HL-60/S4 (cell line): ENCODE measurements at regions not wholly inside any gene's neighbourhood (a gene's known extent, or its start where the extent isn't known, plus 50 kb on each side); places are given as distances from the start of the nearest gene placed in this dataset.

ENCODE experiments used
- in situ Hi-C: fragments of 300-500 bp; cut with MboI; formaldehyde crosslinking; loops from 2 replicates; pipeline ENCODE4 v1.14.3; 2022; ENCODE audit warnings: low sequenced_read_pairs

GRCh38 chr11:45449036-45449601 is 163.0 kb upstream of the SYT13 start:
- in situ Hi-C loops: no loop called here

DNA sequence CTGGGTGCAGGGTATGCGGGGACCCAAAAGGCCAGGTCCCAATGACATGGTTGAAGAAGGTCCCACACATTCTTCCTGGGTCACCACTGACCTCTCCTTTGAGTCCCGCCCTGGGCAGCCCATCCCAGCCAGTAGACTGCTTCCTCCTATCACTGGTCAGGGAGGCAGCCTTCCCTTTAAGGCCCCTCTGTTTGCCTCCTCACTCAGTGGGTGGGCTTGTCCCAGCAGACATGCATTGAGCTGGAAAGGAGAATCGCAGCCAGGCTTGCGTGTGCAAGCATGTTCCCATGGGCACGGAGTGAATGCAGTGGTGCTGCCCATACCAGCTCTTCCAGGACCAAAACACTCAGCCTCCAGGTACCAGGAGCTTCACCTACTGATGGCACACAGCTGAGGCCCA is 162.4 kb upstream of the SYT13 start:
- in situ Hi-C loops: no loop called here

DNA sequence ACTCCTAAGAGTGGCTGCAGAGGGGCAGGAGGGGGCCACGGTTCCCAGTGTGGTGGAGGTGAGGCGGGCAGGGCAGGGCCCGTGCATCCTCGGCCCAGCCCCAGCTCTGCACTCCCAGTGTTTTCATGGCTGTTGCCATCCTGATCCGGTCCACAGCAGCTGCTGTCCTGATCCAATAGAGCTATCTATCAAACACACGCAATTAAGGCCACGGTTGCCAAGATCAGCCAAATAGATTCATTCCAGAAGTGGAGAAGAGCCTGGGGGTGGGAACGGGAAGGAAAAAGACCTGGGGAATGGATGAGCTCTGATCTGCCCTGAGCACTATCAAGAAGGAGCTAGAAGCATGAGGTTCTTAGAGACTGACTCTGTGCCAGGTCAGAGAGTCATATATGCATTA is 160.9 kb upstream of the SYT13 start:
- in situ Hi-C loops: no loop called here

DNA sequence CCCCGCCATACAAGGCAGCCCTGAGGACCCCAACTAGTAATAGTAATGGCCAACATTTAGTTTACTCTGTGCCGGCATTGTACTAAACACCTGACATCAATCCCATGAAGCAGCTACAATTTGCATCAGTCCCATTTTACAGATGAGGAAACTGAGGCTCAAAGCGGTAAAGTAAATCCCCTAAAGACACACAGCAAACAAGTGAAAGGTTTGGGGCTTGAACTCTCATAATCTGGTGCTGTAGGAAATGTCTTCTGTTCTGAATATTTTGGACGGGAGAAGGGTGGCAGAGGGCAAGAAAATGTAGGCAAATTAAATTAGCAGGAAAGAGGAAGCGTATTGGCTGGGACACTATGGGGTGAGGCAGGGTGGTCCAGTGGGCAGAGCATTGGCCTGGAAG is 160.3 kb upstream of the SYT13 start:
- in situ Hi-C loops: no loop called here

- in situ Hi-C loops: no loop called here
Observed at GRCh38 chr11:45444796-45445195, 158.7 kb upstream of the SYT13 start.

DNA sequence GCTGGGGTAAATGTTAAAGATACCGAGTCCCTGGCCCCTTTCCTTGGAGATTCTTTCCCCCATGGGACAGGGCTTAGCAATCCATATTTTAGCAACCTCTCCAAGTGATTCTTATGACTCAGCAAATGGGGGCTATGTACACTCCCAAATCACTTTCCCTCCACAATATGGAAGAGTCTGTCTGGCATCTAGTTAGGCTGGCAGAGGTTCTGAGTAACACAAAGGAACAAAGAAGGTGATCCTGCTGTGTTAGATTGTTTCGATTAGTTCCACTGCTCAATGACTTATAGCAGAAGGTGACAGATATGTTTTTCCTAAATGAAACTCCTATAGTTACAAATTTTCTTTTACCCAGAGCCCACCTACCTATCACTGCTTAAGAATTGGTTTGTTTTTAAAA is 154.0 kb upstream of the SYT13 start:
- in situ Hi-C loops: no loop called here

DNA sequence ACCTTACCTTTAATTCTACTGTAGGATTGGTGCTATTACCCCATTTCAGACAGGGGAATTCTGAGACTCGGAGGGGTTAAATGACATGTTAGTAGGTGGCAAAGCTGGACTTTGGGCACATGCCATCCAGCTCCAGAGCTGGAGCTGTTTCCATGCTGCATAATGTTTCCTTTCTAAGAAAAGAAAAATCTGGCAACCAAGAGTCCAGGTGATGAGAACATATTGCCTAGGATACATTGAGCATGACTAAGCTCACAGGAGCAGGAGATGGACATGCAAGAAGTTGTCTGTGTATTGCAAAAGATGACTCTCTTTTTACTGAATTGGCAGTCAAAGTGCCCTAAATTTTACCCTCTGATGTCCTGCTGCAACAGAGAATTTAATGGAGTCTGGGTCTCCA is 150.8 kb upstream of the SYT13 start:
- in situ Hi-C loops: no loop called here

DNA sequence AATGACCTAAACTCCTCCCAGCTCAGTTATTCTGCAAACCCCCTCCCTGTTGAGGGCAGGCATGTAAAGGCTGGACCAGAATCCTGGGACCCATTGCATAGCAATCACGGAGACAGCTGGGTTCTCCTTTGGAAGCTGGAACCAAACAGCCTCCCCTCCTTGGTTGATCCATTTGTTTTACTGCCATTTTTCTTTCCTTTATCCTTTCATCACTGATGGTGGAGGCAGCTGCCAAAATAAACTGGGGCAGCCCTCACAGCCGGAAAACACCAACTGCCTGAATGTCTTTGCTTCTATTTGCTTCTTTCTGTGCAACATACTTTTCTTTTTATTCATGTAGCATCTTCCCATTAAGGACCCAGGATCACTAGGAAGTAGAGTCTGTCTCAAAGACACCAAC is 150.0 kb upstream of the SYT13 start:
- in situ Hi-C loops: no loop called here

- in situ Hi-C loops: no loop called here
Observed at GRCh38 chr11:45435706-45436105, 149.6 kb upstream of the SYT13 start.

DNA sequence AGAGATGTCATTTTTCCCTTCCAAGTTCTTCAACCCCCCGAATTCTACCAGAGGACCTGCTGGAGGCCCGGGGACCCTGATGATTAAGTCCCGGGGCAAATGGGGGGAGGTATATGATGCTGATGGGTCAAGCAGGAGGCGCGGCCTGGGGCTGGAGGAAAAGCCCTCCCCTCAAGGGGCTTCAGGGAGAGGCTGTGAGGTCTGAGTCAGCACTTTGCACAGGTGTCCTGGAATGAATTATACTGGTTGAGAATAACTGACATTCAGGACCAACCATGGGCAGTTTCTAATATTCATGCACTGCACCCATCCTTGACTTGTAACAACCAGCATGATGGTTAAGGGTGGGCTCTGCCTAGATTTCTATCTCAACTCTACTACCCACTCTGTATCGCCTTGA is 146.8 kb upstream of the SYT13 start:
- in situ Hi-C loops: no loop called here

- in situ Hi-C loops: no loop called here
Observed at GRCh38 chr11:45432100-45432499, 146.0 kb upstream of the SYT13 start.

- in situ Hi-C loops: no loop called here
Observed at GRCh38 chr11:45431046-45432018, 145.2 kb upstream of the SYT13 start.

DNA sequence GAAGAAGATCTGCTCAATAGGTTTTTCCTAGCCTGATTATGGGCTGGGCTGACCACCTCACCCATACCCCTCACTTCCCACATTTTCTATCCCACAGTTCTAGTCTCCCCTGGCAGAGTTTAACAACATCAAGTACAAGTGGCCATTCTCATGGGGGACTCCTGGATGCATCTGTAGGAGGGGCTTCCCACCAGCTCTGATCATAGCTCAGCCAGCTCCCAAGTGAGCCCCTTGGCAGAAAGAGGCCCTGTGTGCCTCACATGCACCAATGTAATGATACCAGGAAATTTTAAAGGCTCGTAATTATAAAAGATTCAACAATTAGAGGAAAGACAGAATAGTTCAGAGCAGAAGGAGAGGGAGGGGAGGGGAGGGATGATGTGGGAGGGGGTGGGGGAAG is 144.2 kb upstream of the SYT13 start:
- in situ Hi-C loops: no loop called here

- in situ Hi-C loops: no loop called here
Observed at GRCh38 chr11:45429719-45430118, 143.6 kb upstream of the SYT13 start.

DNA sequence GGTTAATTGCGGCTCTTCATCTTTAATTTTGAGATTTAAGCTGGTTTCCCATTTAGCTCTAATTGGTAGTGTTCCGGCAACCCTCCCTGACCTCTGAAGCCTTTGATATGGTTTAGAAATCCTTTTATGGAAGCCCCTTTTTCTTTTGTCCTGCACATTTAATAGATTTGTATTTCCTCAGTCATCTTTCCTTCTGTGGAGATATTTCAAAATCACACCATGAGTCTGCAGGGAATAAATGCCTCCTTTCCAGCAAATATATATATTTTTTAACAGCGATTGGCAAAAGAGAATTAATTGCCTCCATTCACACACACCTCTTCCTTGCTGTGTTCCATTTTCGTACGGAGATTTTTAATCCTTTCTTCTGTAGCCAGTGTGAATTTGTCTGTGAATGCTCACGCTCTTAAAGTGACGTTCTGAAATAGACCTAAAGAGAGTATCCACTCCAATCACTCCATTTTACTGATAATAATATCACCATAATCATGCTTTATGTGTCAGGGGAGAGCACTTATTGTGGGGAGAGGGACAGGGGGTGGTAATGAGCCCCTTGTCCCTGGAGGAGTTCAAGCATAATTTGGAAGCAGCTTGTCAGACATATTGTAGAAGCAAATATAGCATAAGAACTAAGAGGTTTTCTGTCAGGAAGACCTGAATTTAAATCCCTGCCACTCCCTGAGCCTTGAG is 142.5 kb upstream of the SYT13 start:
- in situ Hi-C loops: no loop called here

DNA sequence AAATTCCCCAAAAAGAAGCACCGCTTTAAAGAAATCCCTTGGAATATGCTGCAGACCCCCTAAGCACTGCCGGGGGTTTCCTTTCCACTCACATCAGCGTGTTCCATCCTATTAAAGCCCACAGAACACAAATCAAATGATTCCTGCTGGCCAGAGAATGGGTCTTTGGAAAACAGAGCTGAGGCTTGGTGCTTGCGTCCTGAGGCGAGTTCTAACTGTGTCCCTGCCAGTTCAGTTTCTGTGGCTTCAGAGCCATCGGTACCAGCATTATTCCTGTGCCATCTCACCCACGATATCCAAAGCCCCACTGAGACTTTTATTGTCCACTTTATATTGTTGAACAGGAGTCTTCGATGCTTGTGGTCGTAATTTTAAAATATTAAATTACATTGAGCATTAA is 142.0 kb upstream of the SYT13 start:
- in situ Hi-C loops: no loop called here

- in situ Hi-C loops: no loop called here
Observed at GRCh38 chr11:45424411-45425180, 138.5 kb upstream of the SYT13 start.

- in situ Hi-C loops: no loop called here
Observed at GRCh38 chr11:45423475-45424120, 137.5 kb upstream of the SYT13 start.

- in situ Hi-C loops: no loop called here
Observed at GRCh38 chr11:45423036-45423435, 136.9 kb upstream of the SYT13 start.

- in situ Hi-C loops: no loop called here
Observed at GRCh38 chr11:45414088-45414487, 127.9 kb upstream of the SYT13 start.
